ENCODE measurements at regions not wholly inside any gene's neighbourhood (a gene's known extent, or its start where the extent isn't known, plus 50 kb on each side); places are given as distances from the start of the nearest gene placed in this dataset.

DNA sequence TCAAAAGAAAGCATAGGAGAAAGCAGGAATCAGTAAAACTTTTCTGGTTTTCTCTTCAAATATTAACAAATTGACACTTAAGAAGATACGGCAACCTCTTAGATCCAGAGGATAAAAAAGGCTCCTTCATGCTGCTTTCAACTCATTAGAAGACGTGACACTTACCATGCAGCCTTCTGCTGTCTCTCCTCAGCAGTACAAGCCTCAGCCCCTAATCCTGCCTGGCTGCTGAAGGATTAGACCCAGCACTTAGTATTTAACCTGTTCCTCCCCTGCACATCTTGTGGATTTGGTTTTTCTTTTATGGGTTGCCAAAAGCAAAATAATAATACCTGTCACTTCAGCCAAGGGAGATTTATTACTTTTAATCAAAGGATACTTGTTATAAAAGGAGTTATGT is 108.4 kb downstream of the LYZL1 start:
- TF ChIP-seq, protein P1, sequence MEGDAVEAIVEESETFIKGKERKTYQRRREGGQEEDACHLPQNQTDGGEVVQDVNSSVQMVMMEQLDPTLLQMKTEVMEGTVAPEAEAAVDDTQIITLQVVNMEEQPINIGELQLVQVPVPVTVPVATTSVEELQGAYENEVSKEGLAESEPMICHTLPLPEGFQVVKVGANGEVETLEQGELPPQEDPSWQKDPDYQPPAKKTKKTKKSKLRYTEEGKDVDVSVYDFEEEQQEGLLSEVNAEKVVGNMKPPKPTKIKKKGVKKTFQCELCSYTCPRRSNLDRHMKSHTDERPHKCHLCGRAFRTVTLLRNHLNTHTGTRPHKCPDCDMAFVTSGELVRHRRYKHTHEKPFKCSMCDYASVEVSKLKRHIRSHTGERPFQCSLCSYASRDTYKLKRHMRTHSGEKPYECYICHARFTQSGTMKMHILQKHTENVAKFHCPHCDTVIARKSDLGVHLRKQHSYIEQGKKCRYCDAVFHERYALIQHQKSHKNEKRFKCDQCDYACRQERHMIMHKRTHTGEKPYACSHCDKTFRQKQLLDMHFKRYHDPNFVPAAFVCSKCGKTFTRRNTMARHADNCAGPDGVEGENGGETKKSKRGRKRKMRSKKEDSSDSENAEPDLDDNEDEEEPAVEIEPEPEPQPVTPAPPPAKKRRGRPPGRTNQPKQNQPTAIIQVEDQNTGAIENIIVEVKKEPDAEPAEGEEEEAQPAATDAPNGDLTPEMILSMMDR (IDR thresholded peaks at IDR 0.05): no peak
- TF ChIP-seq POLR2AphosphoS5 (IDR thresholded peaks at IDR 0.05) (no peak), POLR2A (IDR thresholded peaks at IDR 0.05; ENCODE audit: low read depth) (no peak), EP300 (IDR thresholded peaks at IDR 0.05) (no peak)
